ENCODE measurements at regions not wholly inside any gene's neighbourhood (a gene's known extent, or its start where the extent isn't known, plus 50 kb on each side); places are given as distances from the start of the nearest gene placed in this dataset.
"Not testable (repeated sequence)": the region's sequence is repeated elsewhere in the genome, so short reads cannot be mapped to it uniquely, and the experiment has no call there.

DNA sequence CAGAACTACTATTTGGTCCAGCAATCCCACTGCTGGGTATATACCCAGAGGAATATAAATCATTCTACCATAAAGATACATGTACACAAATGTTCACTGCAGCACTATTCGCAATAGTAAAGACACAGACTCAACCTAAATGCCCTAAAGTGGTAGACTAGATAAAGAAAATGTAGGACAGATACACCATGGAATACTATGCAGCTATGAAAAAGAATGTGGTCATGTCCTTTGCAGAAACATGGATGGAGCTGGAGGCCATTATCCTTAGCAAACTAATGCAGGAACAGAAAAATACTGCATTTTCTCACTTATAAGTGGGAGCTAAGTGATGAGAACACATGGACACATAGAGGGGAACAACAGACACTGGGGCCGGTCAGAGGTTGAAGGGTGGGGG, 248.4 kb upstream of the KCNG1 start:
- TF ChIP-seq CTCF (IDR thresholded peaks at IDR 0.05; ENCODE audit: poor library complexity); EZH2phosphoT487 (IDR thresholded peaks at IDR 0.05; ENCODE audit: low read depth, severe bottlenecking, unreplicated experiment); EZH2 (IDR thresholded peaks at IDR 0.05; ENCODE audit: borderline replicate concordance): not testable (repeated sequence)

Measured in hepatocyte (in vitro differentiated cells).